ENCODE measurements at regions not wholly inside any gene's neighbourhood (a gene's known extent, or its start where the extent isn't known, plus 50 kb on each side); places are given as distances from the start of the nearest gene placed in this dataset.

DNA sequence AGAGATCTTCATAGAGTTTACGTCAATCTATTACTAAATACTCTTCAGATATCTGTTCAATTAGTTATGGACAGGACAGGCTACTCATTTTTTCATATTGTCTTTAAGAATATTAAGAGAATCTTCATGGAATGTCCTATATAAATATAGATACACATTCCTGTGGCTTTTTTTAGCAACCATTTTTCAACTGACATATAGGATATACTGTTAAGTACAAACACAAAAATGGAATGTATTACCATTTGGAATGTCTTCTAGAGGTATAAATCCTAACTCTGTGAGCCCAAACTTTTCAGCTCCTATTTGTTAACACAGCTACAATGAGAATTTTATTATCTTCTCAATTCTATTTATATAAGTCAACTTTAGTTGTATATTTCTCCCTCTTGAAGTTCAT lies 239.6 kb upstream of the DEFB112 start:
- no peak overlapping the region for H3K4me3 Mint-ChIP-seq
- intact Hi-C loops (cut with micrococcal nuclease): no loop called here
- H3K27ac Mint-ChIP-seq: no peak overlapping the region
- no peak for DNase-seq (ENCODE audit: low spot score)
- no peaks in the 10 kb centered on the region for H3K27me3 Mint-ChIP-seq (ENCODE audit: insufficient read depth)
- no peaks in the 10 kb centered on the region for H3K36me3 Mint-ChIP-seq (ENCODE audit: low read depth)
- no peaks in the 10 kb centered on the region for H3K9me3 Mint-ChIP-seq
- no peaks in the 10 kb centered on the region for H3K4me1 Mint-ChIP-seq (ENCODE audit: low read depth)

GRCh38 chr6:50301307-50301706 lies 251.6 kb upstream of the DEFB112 start:
- no peak overlapping the region for H3K4me3 Mint-ChIP-seq
- DNase-seq (ENCODE audit: low spot score): no peak
- H3K9me3 Mint-ChIP-seq: peaks cover 6% of the 10 kb centered on the region
- no peaks in the 10 kb centered on the region for H3K36me3 Mint-ChIP-seq (ENCODE audit: low read depth)
- no peaks in the 10 kb centered on the region for H3K27me3 Mint-ChIP-seq (ENCODE audit: insufficient read depth)
- H3K4me1 Mint-ChIP-seq (ENCODE audit: low read depth): no peaks in the 10 kb centered on the region
- no peak overlapping the region for H3K27ac Mint-ChIP-seq
- intact Hi-C loops (cut with micrococcal nuclease): no loop called here

GRCh38 chr6:50305660-50306059 lies 255.9 kb upstream of the DEFB112 start:
- no peak for DNase-seq (ENCODE audit: low spot score)
- Mint-ChIP-seq H3K27me3 (ENCODE audit: insufficient read depth) (no peaks in the 10 kb centered on the region), H3K9me3 (peaks cover 11% of the 10 kb centered on the region), H3K27ac (no peak overlapping the region), H3K4me1 (ENCODE audit: low read depth) (no peaks in the 10 kb centered on the region), H3K36me3 (ENCODE audit: low read depth) (no peaks in the 10 kb centered on the region), H3K4me3 (no peak overlapping the region)
- intact Hi-C loops (cut with micrococcal nuclease): no loop called here

DNA sequence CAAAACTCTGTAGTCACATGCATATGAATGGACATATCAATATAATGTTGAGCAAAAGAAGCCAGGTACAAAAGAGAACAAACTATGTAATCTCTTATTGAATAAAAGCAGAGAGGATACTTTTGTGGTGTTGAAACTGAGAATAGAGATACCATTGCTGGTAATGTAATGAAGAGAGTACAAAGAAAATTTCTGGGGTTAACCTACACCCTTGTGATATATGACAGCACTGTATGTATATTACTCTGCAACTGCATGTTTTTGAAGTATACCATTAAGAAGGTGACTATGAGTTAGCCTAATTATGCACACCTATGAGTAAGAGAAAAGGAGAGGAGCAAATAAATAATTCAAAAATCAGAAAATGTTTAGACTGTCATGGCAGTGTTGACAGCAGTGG lies 268.8 kb upstream of the DEFB112 start:
- no peak overlapping the region for H3K4me3 Mint-ChIP-seq
- H3K4me1 Mint-ChIP-seq (ENCODE audit: low read depth): no peaks in the 10 kb centered on the region
- no peaks in the 10 kb centered on the region for H3K27me3 Mint-ChIP-seq (ENCODE audit: insufficient read depth)
- no peak overlapping the region for H3K27ac Mint-ChIP-seq
- no peaks in the 10 kb centered on the region for H3K36me3 Mint-ChIP-seq (ENCODE audit: low read depth)
- DNase-seq (ENCODE audit: low spot score): no peak
- H3K9me3 Mint-ChIP-seq: peaks cover 5% of the 10 kb centered on the region
- intact Hi-C loops (cut with micrococcal nuclease): no loop called here

GRCh38 chr6:50330347-50330746 lies 280.6 kb upstream of the DEFB112 start:
- Mint-ChIP-seq H3K27me3 (ENCODE audit: insufficient read depth) (no peaks in the 10 kb centered on the region), H3K36me3 (ENCODE audit: low read depth) (no peaks in the 10 kb centered on the region), H3K27ac (no peak overlapping the region), H3K4me3 (no peak overlapping the region), H3K9me3 (peaks cover 15% of the 10 kb centered on the region), H3K4me1 (ENCODE audit: low read depth) (no peaks in the 10 kb centered on the region)
- intact Hi-C loops (cut with micrococcal nuclease): no loop called here
- DNase-seq (ENCODE audit: low spot score): no peak

GRCh38 chr6:50330963-50331362 lies 281.2 kb upstream of the DEFB112 start:
- Mint-ChIP-seq H3K36me3 (ENCODE audit: low read depth) (no peaks in the 10 kb centered on the region), H3K9me3 (peaks cover 10% of the 10 kb centered on the region), H3K4me1 (ENCODE audit: low read depth) (no peaks in the 10 kb centered on the region), H3K27ac (no peak overlapping the region), H3K4me3 (no peak overlapping the region), H3K27me3 (ENCODE audit: insufficient read depth) (no peaks in the 10 kb centered on the region)
- no peak for DNase-seq (ENCODE audit: low spot score)
- intact Hi-C loops (cut with micrococcal nuclease): no loop called here

GRCh38 chr6:50333696-50334095 lies 284.0 kb upstream of the DEFB112 start:
- H3K27ac Mint-ChIP-seq: no peak overlapping the region
- intact Hi-C loops (cut with micrococcal nuclease): no loop called here
- no peaks in the 10 kb centered on the region for H3K27me3 Mint-ChIP-seq (ENCODE audit: insufficient read depth)
- no peak for DNase-seq (ENCODE audit: low spot score)
- H3K4me3 Mint-ChIP-seq: no peak overlapping the region
- H3K9me3 Mint-ChIP-seq: no peaks in the 10 kb centered on the region
- H3K36me3 Mint-ChIP-seq (ENCODE audit: low read depth): no peaks in the 10 kb centered on the region
- H3K4me1 Mint-ChIP-seq (ENCODE audit: low read depth): no peaks in the 10 kb centered on the region

DNA sequence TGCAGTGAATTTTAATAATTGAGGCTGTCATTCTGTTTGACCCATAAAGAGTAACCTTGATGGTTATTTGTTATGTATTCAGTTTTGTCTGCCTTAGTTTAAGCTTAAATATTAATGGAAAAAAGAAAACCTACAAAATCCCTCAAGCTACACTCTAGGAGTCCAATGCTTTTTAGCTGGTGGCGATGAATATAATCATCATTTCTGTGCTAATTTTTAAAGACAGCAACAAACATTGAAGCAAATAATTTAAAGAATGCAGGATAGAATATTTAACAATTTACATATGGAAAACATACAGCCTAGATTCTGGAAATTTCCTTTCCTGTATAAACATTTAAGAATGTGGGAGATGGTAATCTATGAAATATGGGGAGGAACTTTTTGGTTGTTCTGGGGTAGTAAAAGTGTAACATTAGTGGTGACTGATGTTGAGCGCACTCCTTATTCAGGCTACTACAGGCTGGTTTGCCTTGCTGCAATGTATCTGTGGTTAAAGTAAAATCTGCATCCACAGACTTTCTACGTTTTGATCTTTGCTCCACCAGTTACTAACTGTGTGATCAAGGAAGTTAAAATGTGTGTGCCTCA lies 287.9 kb upstream of the DEFB112 start:
- Mint-ChIP-seq H3K4me3 (no peak overlapping the region), H3K9me3 (no peaks in the 10 kb centered on the region), H3K36me3 (ENCODE audit: low read depth) (no peaks in the 10 kb centered on the region), H3K27me3 (ENCODE audit: insufficient read depth) (no peaks in the 10 kb centered on the region), H3K4me1 (ENCODE audit: low read depth) (no peaks in the 10 kb centered on the region), H3K27ac (no peak overlapping the region)
- intact Hi-C loops (cut with micrococcal nuclease): no loop called here
- no peak for DNase-seq (ENCODE audit: low spot score)

DNA sequence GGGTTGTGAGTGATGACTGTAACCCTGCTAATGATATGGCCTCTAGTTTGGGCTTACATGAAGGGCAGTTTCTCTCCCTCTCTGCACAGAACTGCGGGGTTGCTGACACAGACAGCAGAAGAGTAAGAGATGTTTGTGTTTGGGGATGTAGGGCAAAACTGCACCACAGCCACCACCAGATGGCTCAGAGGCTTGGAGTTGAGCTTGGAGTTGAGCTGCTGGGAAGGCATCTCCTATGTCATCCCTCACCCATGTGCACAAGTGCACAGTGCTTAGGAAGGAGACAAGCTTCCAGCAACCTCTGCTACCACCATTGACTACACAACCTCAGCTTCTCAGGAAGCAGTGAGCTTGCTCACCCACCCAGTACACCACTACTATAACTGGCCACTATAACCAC lies 303.9 kb upstream of the DEFB112 start:
- Mint-ChIP-seq H3K4me3 (no peak overlapping the region), H3K4me1 (ENCODE audit: low read depth) (no peaks in the 10 kb centered on the region), H3K27ac (no peak overlapping the region), H3K27me3 (ENCODE audit: insufficient read depth) (no peaks in the 10 kb centered on the region), H3K36me3 (ENCODE audit: low read depth) (no peaks in the 10 kb centered on the region), H3K9me3 (peaks cover 21% of the 10 kb centered on the region)
- DNase-seq (ENCODE audit: low spot score): no peak
- intact Hi-C loops (cut with micrococcal nuclease): no loop called here

DNA sequence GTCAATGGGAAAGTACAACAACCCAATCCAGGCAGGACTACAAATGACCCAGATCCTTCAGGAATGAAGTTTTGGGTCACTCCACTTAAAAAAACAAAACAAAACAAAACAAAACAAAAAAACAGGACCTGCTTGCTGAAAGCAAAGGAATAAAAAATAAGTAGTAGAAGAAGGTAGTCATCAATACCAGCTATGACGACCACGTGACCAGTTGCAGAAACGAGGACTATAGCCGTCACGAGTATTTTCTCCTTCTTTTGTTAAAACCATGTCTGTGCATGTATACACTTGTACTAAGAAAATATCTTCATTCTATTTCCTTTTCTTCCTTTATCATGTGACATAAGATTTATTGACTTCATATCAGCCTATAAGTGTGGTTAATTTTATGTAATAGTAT lies 308.4 kb upstream of the DEFB112 start:
- DNase-seq (ENCODE audit: low spot score): no peak
- intact Hi-C loops (cut with micrococcal nuclease): no loop called here
- no peaks in the 10 kb centered on the region for H3K27me3 Mint-ChIP-seq (ENCODE audit: insufficient read depth)
- H3K4me1 Mint-ChIP-seq (ENCODE audit: low read depth): no peaks in the 10 kb centered on the region
- H3K4me3 Mint-ChIP-seq: no peak overlapping the region
- no peak overlapping the region for H3K27ac Mint-ChIP-seq
- peaks cover 16% of the 10 kb centered on the region for H3K9me3 Mint-ChIP-seq
- H3K36me3 Mint-ChIP-seq (ENCODE audit: low read depth): no peaks in the 10 kb centered on the region

GRCh38 chr6:50361641-50362331 lies 312.1 kb upstream of the DEFB112 start:
- H3K27me3 Mint-ChIP-seq (ENCODE audit: insufficient read depth): no peaks in the 10 kb centered on the region
- no peaks in the 10 kb centered on the region for H3K36me3 Mint-ChIP-seq (ENCODE audit: low read depth)
- no peak overlapping the region for H3K27ac Mint-ChIP-seq
- no peak for DNase-seq (ENCODE audit: low spot score)
- H3K9me3 Mint-ChIP-seq: peaks cover 6% of the 10 kb centered on the region
- intact Hi-C loops (cut with micrococcal nuclease): no loop called here
- H3K4me3 Mint-ChIP-seq: no peak overlapping the region
- no peaks in the 10 kb centered on the region for H3K4me1 Mint-ChIP-seq (ENCODE audit: low read depth)

DNA sequence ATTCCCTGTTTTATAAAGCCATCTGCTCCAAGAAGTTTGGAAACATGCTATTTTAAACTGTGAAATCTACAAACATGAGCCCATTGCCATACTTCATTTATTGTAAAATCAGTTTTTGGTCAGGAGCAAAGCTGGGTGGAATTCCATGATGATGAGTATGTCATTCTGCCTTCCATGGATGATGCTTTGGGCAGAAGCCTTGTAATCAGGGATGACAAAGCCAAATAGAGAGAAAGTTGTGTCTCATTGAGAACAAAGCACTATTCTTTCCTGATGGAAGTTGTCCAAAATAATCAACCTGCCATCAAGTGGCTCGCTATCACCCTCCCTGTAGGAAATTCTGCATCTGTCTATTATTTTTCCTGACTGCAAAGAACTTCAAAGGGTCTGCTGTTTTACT lies 313.0 kb upstream of the DEFB112 start:
- H3K27ac Mint-ChIP-seq: no peak overlapping the region
- H3K9me3 Mint-ChIP-seq: peaks cover 4% of the 10 kb centered on the region
- no peak for DNase-seq (ENCODE audit: low spot score)
- no peaks in the 10 kb centered on the region for H3K4me1 Mint-ChIP-seq (ENCODE audit: low read depth)
- no peaks in the 10 kb centered on the region for H3K27me3 Mint-ChIP-seq (ENCODE audit: insufficient read depth)
- intact Hi-C loops (cut with micrococcal nuclease): no loop called here
- H3K36me3 Mint-ChIP-seq (ENCODE audit: low read depth): no peaks in the 10 kb centered on the region
- no peak overlapping the region for H3K4me3 Mint-ChIP-seq

DNA sequence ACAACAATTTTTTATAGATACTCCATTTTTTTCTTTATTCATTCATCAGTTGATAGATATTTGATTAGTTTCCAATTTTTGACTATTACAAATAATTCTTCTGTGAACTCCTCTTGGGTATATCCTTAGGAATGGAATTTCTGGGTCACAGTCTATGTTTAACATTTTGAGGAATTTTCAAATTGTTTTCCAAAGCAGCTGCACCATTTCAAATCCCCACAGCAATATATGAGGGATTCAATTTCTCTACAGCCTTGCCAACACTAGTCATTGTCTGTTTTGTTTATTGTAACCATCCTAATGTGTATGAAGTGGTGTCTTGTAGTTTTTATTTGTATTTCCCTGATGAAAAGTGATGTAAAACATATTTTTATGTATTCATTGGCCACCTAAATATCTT lies 320.3 kb upstream of the DEFB112 start:
- H3K36me3 Mint-ChIP-seq (ENCODE audit: low read depth): no peaks in the 10 kb centered on the region
- no peaks in the 10 kb centered on the region for H3K27me3 Mint-ChIP-seq (ENCODE audit: insufficient read depth)
- H3K4me1 Mint-ChIP-seq (ENCODE audit: low read depth): no peaks in the 10 kb centered on the region
- no peak overlapping the region for H3K27ac Mint-ChIP-seq
- intact Hi-C loops (cut with micrococcal nuclease): no loop called here
- DNase-seq (ENCODE audit: low spot score): no peak
- no peak overlapping the region for H3K4me3 Mint-ChIP-seq
- H3K9me3 Mint-ChIP-seq: no peaks in the 10 kb centered on the region

Data from activated T-helper 1 cell treated with anti-CD3 and anti-CD28 coated beads, Interleukin-12 subunit alpha, Interleukin-12 subunit beta, Interleukin-2, Interleukin-4 antibody, amounts not matched to agents 30 ng/mL and 10 ng/mL and 1 ng/mL, durations not matched to agents 14 hours and 24 hours and 36 hours (primary cell).